ENCODE measurements at regions not wholly inside any gene's neighbourhood (a gene's known extent, or its start where the extent isn't known, plus 50 kb on each side); places are given as distances from the start of the nearest gene placed in this dataset.

DNA sequence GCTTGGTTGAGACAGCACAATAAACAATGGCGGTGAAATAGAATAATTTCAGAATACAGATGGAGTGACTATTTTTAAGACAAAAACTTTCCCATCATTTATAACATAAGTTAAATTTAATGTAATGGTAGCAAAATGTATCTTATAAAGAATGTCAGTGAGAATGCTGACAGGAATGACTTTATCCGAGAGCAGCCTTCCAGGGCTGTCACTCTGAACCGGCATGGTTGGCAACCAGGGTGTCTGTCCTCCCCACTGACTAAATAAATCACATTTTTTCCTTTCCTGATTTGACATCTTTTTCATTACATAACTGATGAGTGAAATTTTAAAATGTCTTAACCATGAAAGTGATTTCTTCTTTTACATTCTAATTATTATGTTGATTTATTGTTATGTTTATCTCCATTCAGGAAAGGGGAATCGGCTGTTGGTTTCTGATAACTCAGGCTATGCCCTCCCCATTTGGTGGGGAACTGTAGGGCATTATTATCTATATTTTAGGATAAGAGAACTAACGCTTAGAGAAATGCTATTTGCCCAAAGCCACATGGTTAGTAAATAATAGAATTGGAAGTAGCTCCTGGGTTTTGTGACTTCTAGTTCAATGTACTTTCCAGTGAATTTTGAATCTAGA lies 109.2 kb upstream of the OGFRL1 start:
- no peaks in the 10 kb centered on the region for H3K27me3 Mint-ChIP-seq (ENCODE audit: low read depth)
- H3K4me1 Mint-ChIP-seq = no peaks in the 10 kb centered on the region
- H3K4me3 Mint-ChIP-seq = no peak overlapping the region
- H3K9me3 Mint-ChIP-seq = peaks cover 15% of the 10 kb centered on the region
- peaks cover 3% of the 10 kb centered on the region for H3K36me3 Mint-ChIP-seq (ENCODE audit: low read depth)
- H3K27ac Mint-ChIP-seq = no peak overlapping the region
- TF ChIP-seq, protein P1, sequence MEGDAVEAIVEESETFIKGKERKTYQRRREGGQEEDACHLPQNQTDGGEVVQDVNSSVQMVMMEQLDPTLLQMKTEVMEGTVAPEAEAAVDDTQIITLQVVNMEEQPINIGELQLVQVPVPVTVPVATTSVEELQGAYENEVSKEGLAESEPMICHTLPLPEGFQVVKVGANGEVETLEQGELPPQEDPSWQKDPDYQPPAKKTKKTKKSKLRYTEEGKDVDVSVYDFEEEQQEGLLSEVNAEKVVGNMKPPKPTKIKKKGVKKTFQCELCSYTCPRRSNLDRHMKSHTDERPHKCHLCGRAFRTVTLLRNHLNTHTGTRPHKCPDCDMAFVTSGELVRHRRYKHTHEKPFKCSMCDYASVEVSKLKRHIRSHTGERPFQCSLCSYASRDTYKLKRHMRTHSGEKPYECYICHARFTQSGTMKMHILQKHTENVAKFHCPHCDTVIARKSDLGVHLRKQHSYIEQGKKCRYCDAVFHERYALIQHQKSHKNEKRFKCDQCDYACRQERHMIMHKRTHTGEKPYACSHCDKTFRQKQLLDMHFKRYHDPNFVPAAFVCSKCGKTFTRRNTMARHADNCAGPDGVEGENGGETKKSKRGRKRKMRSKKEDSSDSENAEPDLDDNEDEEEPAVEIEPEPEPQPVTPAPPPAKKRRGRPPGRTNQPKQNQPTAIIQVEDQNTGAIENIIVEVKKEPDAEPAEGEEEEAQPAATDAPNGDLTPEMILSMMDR (IDR thresholded peaks at IDR 0.05; ENCODE audit: unreplicated experiment in 3 of 3) = no peak

DNA sequence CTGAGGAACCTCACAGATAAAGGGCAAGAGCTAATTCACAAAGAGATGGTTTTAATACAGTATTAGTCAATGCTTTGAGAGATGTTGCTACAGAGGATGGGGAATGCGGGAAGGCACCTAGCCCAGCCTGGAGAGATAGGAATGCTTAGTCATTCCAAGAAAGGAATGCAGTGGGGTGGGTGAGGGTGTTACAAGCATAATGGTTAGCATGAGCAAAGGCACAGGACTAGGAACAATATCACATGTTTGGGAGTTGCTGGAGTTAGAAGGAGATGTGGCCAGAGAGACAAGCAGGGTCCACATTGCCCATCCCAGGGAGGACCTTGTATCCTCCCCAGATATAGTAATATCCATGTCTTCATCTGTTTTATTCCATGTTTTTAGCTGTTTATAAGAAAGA lies 107.0 kb upstream of the OGFRL1 start:
- Mint-ChIP-seq H3K4me3 (no peak overlapping the region), H3K9me3 (peaks cover 15% of the 10 kb centered on the region), H3K4me1 (no peaks in the 10 kb centered on the region), H3K36me3 (ENCODE audit: low read depth) (peaks cover 3% of the 10 kb centered on the region), H3K27me3 (ENCODE audit: low read depth) (no peaks in the 10 kb centered on the region), H3K27ac (no peak overlapping the region)
- TF ChIP-seq, protein P1 (IDR thresholded peaks at IDR 0.05; ENCODE audit: unreplicated experiment in 3 of 3) = no peak

DNA sequence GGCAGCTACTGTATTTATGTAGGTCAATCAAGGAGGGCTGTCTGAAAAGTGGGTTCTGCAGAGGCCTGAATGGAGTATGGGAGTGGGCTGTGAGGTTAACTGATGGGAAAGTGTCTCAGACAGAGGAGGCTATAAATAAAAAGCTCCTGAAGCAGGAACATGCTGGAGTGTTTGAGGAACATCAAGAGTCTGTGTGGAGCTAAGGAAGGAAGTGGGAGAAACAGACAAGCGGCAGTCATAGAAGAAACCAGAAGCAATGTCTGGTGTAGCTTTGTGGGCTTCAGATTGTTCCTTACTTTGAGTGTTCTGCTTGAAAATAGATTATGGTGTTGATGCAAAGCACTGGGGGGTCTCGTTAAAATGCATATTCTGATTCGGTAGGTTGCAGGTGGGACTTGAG lies 101.5 kb upstream of the OGFRL1 start:
- Mint-ChIP-seq H3K27me3 (ENCODE audit: low read depth) (no peaks in the 10 kb centered on the region), H3K36me3 (ENCODE audit: low read depth) (no peaks in the 10 kb centered on the region), H3K27ac (no peak overlapping the region), H3K4me3 (no peak overlapping the region), H3K4me1 (no peaks in the 10 kb centered on the region), H3K9me3 (peaks cover 12% of the 10 kb centered on the region)
- TF ChIP-seq, protein P1 (IDR thresholded peaks at IDR 0.05; ENCODE audit: unreplicated experiment in 3 of 3) = no peak

DNA sequence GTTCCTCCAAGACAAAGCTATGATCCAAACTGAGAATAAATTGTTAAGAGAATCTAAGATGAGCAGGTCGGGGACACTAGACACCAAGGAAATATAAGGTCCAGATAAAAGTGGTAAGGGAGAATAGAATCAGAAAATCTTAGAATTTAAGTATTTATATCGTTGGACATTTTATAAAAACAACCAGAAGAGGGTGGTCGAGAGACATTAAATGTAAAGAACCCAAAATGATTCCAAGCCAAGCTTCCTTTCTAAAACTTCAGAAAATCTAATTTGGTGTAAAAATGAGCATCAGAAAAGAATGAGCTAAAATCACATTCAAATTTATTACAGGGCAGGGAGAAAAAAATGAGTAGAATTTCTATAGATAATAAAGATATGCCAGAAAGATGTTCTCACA lies 97.8 kb upstream of the OGFRL1 start:
- no peaks in the 10 kb centered on the region for H3K36me3 Mint-ChIP-seq (ENCODE audit: low read depth)
- H3K27me3 Mint-ChIP-seq (ENCODE audit: low read depth) = no peaks in the 10 kb centered on the region
- H3K27ac Mint-ChIP-seq = no peak overlapping the region
- H3K9me3 Mint-ChIP-seq = no peaks in the 10 kb centered on the region
- H3K4me3 Mint-ChIP-seq = no peak overlapping the region
- no peaks in the 10 kb centered on the region for H3K4me1 Mint-ChIP-seq
- TF ChIP-seq, protein P1 (IDR thresholded peaks at IDR 0.05; ENCODE audit: unreplicated experiment in 3 of 3) = peak; percentile 38 to 63 (median 42)

DNA sequence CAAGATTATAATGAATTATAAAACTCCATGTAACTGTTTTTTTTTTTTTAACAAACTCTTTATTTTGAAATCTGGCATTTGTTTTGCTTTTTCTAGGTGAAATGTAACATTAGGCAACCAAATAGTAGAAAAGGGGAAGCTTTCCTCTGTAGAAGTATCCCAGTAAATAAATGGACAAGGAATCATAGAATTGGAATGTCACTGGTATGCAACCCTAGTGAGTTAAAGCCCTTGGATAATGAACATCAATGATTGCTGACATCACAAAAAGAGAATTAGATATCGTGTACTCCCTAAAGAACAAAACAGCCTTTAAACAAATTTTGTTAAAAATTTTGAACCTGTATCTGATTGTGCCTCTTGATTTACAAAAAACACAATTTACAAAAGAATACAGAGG lies 93.9 kb upstream of the OGFRL1 start:
- Mint-ChIP-seq H3K4me3 (no peak overlapping the region), H3K4me1 (peaks cover 23% of the 10 kb centered on the region), H3K9me3 (no peaks in the 10 kb centered on the region), H3K27me3 (ENCODE audit: low read depth) (no peaks in the 10 kb centered on the region), H3K27ac (no peak overlapping the region), H3K36me3 (ENCODE audit: low read depth) (no peaks in the 10 kb centered on the region)
- TF ChIP-seq, protein P1 (IDR thresholded peaks at IDR 0.05; ENCODE audit: unreplicated experiment in 3 of 3) = no peak

DNA sequence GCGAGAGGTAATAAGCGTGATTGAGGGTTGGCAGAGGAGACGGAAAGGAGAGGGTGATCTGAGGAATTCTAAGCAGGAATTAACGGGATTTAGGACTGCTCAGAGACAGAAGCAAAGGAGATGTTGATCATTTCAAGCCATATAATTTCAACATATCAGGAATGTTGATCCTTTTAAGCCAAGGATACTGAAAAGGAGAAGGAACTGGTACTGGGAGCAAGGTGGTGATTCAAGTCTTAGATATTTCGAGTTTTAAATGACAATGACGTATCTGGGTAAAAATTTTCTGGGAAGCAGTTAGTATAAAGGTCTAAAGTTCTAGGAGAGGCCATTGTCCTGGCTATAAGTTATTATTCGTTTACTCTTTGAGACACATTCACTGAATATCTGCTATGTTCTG lies 91.3 kb upstream of the OGFRL1 start:
- Mint-ChIP-seq H3K9me3 (no peaks in the 10 kb centered on the region), H3K27ac (peak overlapping the region; percentile 36 to 60 (median 40)), H3K4me1 (peaks cover 23% of the 10 kb centered on the region), H3K4me3 (no peak overlapping the region), H3K27me3 (ENCODE audit: low read depth) (no peaks in the 10 kb centered on the region), H3K36me3 (ENCODE audit: low read depth) (no peaks in the 10 kb centered on the region)
- TF ChIP-seq, protein P1 (IDR thresholded peaks at IDR 0.05; ENCODE audit: unreplicated experiment in 3 of 3) = no peak

Measured in nephron (organoid).